ENCODE measurements at regions not wholly inside any gene's neighbourhood (a gene's known extent, or its start where the extent isn't known, plus 50 kb on each side); places are given as distances from the start of the nearest gene placed in this dataset.

DNA sequence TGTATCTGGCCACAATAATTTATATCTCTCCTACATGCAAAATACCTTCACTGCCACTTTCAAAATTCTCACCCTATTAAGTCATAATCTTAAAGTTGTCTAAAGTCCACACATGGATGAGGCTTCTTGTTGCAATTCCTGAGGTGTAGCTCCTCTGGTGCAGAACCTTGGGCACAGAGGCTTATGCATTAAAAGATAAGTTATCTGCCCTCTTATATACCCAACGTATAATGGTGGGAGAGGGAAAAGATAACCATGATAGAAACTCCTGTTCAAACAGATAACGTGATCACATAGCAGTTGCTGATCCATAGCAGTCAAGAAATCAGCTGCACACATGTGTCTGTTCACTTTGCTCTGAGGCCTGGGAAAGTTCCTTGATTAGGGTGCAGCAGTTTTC, 1767.0 kb downstream of the MAT2B start:
- H2AFZ ChIP-seq (ENCODE audit: insufficient read depth, low read depth, low read length, poor library complexity, severe bottlenecking), result no peak overlapping the region
- POLR2A ChIA-PET, result no interaction called here
- Mint-ChIP-seq H3K4me3 (no peak overlapping the region), H3K9me3 (ENCODE audit: insufficient read depth) (no peaks in the 10 kb centered on the region), H3K27ac (no peak overlapping the region), H3K27me3 (no peaks in the 10 kb centered on the region), H3K4me1 (no peaks in the 10 kb centered on the region)
- intact Hi-C loops (cut with micrococcal nuclease), result no loop called here
- CTCF ChIA-PET, result no interaction called here
- ATAC-seq (ENCODE audit: low read depth), result no peak
- H3K27me3 ChIP-seq (replicated peaks in 1 of 4; ENCODE audit: control extremely low read depth in 1 of 4, control insufficient read depth in 3 of 4, insufficient read depth in 4 of 4, low read length in 3 of 4), result no peaks in the 10 kb centered on the region
- no peak overlapping the region for H3K9ac ChIP-seq (ENCODE audit: low read length)
- H3K9me3 ChIP-seq (ENCODE audit: control extremely low read depth in 1 of 3, control insufficient read depth in 2 of 3, insufficient read depth in 1 of 3, low read length in 2 of 3), result peaks cover 0 to 2% (median 0%) of the 10 kb centered on the region in 3 donors
- H3K4me3 ChIP-seq (ENCODE audit: control extremely low read depth in 1 of 5, extremely low read depth in 1 of 5, insufficient read depth in 1 of 5, low read depth in 2 of 5, low read length in 4 of 5), result no peak overlapping the region
- H3K79me2 ChIP-seq (ENCODE audit: control insufficient read depth, insufficient read depth, low read length), result no peaks in the 10 kb centered on the region
- no peak overlapping the region for H3K4me2 ChIP-seq (replicated peaks; ENCODE audit: low read depth, low read length, poor library complexity, severe bottlenecking)
- H3K4me1 ChIP-seq (ENCODE audit: control insufficient read depth in 2 of 2, insufficient read depth in 2 of 2, low read length in 2 of 2), result no peaks in the 10 kb centered on the region
- H3K27ac ChIP-seq (ENCODE audit: low read length in 2 of 2), result no peak overlapping the region
- no peak for DNase-seq
- no peaks in the 10 kb centered on the region for H3K36me3 ChIP-seq (replicated peaks in 1 of 2; ENCODE audit: control extremely low read depth in 1 of 2, control insufficient read depth in 1 of 2, extremely low read depth in 1 of 2, insufficient read depth in 2 of 2, low read length in 1 of 2)
- 58% methylated on average over 1 of the region's 2 CpGs for WGBS (ENCODE audit: insufficient coverage)
- TF ChIP-seq, protein P1, sequence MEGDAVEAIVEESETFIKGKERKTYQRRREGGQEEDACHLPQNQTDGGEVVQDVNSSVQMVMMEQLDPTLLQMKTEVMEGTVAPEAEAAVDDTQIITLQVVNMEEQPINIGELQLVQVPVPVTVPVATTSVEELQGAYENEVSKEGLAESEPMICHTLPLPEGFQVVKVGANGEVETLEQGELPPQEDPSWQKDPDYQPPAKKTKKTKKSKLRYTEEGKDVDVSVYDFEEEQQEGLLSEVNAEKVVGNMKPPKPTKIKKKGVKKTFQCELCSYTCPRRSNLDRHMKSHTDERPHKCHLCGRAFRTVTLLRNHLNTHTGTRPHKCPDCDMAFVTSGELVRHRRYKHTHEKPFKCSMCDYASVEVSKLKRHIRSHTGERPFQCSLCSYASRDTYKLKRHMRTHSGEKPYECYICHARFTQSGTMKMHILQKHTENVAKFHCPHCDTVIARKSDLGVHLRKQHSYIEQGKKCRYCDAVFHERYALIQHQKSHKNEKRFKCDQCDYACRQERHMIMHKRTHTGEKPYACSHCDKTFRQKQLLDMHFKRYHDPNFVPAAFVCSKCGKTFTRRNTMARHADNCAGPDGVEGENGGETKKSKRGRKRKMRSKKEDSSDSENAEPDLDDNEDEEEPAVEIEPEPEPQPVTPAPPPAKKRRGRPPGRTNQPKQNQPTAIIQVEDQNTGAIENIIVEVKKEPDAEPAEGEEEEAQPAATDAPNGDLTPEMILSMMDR (IDR thresholded peaks at IDR 0.05), result no peak
- no peak for TF ChIP-seq EZH2 (IDR thresholded peaks at IDR 0.05; ENCODE audit: borderline replicate concordance, insufficient read depth, low read depth, low read length, poor library complexity, severe bottlenecking)
- H4K20me1 ChIP-seq (ENCODE audit: control insufficient read depth, insufficient read depth, low read length, poor library complexity, severe bottlenecking), result no peaks in the 10 kb centered on the region

DNA sequence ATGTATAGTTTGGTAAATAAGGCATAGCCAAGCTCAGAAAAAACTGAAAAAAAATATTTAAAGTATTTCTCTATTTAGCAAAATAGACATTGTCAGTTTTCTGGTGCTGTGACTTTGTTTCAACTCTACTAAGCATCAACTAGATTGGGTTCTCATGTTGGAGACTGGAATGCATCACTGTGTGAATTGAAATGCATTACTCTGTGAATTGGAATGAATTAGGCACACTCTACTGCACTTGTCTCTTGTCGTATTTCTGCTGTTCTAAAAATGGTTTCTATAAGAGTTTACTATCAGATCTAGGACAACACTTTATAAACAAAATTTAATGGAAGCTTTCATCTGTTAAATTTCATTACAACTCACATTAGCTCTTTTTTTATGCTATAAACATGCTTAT, 1772.2 kb downstream of the MAT2B start:
- H3K4me1 ChIP-seq (ENCODE audit: control insufficient read depth in 2 of 2, insufficient read depth in 2 of 2, low read length in 2 of 2), result no peaks in the 10 kb centered on the region
- Mint-ChIP-seq H3K4me3 (no peak overlapping the region), H3K27me3 (no peaks in the 10 kb centered on the region), H3K4me1 (no peaks in the 10 kb centered on the region), H3K27ac (no peak overlapping the region), H3K9me3 (ENCODE audit: insufficient read depth) (no peaks in the 10 kb centered on the region)
- intact Hi-C loops (cut with micrococcal nuclease), result no loop called here
- ChIA-PET POLR2A (no interaction called here), CTCF (no interaction called here)
- no peaks in the 10 kb centered on the region for H3K27me3 ChIP-seq (replicated peaks in 1 of 4; ENCODE audit: control extremely low read depth in 1 of 4, control insufficient read depth in 3 of 4, insufficient read depth in 4 of 4, low read length in 3 of 4)
- H3K4me3 ChIP-seq (ENCODE audit: control extremely low read depth in 1 of 5, extremely low read depth in 1 of 5, insufficient read depth in 1 of 5, low read depth in 2 of 5, low read length in 4 of 5), result no peak overlapping the region
- H4K20me1 ChIP-seq (ENCODE audit: control insufficient read depth, insufficient read depth, low read length, poor library complexity, severe bottlenecking), result no peaks in the 10 kb centered on the region
- H3K4me2 ChIP-seq (replicated peaks; ENCODE audit: low read depth, low read length, poor library complexity, severe bottlenecking), result no peak overlapping the region
- no peak overlapping the region for H2AFZ ChIP-seq (ENCODE audit: insufficient read depth, low read depth, low read length, poor library complexity, severe bottlenecking)
- H3K36me3 ChIP-seq (replicated peaks in 1 of 2; ENCODE audit: control extremely low read depth in 1 of 2, control insufficient read depth in 1 of 2, extremely low read depth in 1 of 2, insufficient read depth in 2 of 2, low read length in 1 of 2), result no peaks in the 10 kb centered on the region
- no peak for TF ChIP-seq EZH2 (IDR thresholded peaks at IDR 0.05; ENCODE audit: borderline replicate concordance, insufficient read depth, low read depth, low read length, poor library complexity, severe bottlenecking)
- TF ChIP-seq, protein P1 (IDR thresholded peaks at IDR 0.05), result no peak
- DNase-seq, result no peak
- ATAC-seq (ENCODE audit: low read depth), result no peak
- peaks cover 0 to 2% (median 0%) of the 10 kb centered on the region in 3 donors for H3K9me3 ChIP-seq (ENCODE audit: control extremely low read depth in 1 of 3, control insufficient read depth in 2 of 3, insufficient read depth in 1 of 3, low read length in 2 of 3)
- no peak overlapping the region for H3K27ac ChIP-seq (ENCODE audit: low read length in 2 of 2)
- H3K79me2 ChIP-seq (ENCODE audit: control insufficient read depth, insufficient read depth, low read length), result no peaks in the 10 kb centered on the region
- WGBS (ENCODE audit: insufficient coverage), result no CpG with 5 or more reads among the region's 1 CpG
- H3K9ac ChIP-seq (ENCODE audit: low read length), result no peak overlapping the region
